ENCODE measurements at regions not wholly inside any gene's neighbourhood (a gene's known extent, or its start where the extent isn't known, plus 50 kb on each side); places are given as distances from the start of the nearest gene placed in this dataset.

DNA sequence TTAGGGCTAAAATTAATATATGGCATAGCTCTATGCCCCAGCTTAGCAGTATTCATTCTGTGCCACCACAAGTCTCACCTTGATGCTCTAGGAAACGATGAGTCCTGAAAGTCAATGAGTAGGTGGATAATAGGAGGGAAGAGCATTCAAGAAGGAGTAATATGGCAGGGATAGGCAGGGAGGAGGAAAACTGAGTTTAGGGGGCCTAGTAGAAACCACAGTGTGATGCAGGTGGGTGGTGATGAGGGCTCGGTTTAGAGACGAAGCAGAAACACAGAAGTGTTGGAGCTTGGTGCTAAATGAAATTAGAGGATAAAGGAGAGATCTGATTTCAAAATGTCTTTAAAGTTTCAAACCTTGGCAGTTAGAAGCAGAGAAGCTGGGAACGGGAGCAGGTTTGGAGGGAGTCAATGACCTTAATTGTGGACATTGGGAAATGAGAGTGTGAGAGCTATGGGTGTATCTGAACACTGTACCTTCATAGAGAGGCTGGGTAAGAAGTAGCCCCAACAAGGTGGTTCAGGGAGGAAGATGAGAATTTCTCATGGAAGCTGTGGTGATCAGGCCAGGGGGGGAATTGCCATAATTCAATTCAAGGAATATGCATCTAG lies 144.7 kb upstream of the CPSF6 start (continued):
- TF ChIP-seq MEF2A (IDR thresholded peaks at IDR 0.05; ENCODE audit: insufficient read depth, low read depth, low read length): no peak
- no peak for TF ChIP-seq BACH1 (IDR thresholded peaks at IDR 0.05; ENCODE audit: borderline replicate concordance)
- no peak for TF ChIP-seq NFYB (IDR thresholded peaks at IDR 0.05; ENCODE audit: insufficient read depth, low read depth, low read length)
- no peak for TF ChIP-seq FOXM1 (IDR thresholded peaks at IDR 0.05; ENCODE audit: low read depth, low read length)

DNA sequence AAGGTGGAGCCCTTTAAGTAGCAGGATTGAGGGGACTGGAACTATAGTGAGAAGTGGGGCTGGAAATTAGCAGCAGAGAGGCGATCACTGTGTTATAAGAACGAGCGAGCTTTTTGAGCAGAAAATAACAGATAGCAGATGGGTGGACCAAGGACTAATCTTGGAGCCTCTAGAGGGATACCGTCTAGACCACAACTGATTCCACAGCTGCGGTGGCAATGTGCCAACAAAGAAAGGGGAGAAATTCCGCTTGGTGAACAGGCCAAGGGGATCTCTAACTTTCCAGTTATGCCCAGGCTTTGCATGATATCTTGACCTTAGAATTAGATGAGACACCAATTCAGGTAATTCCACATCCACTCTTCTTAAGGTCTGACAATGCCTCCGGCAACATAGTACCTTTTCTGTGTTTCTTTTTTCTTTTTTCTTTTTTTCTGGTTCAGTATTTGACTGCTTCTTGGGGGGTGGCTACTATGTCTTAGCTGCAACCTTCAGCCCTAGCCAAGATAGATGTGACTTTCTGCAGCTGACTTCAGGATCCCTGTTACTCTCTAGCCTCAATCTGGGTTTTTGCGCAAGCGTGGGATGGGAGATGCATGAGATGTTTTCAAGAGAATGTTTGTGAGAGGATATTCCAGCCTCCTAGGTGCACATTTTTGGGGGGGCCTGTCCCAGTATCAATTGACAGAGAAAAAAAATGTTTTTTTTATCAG lies 143.4 kb upstream of the CPSF6 start:
- 70% methylated on average over 9 of the region's 9 CpGs for WGBS (ENCODE audit: insufficient coverage, insufficient replicate concordance, low lambda C conversion rate, missing lambda C conversion rate)
- Histone ChIP-seq H4K20me1 (ENCODE audit: control insufficient read depth, insufficient read depth) (no peaks in the 10 kb centered on the region), H3K4me1 (ENCODE audit: control insufficient read depth, insufficient read depth, low read length) (no peaks in the 10 kb centered on the region), H2AFZ (ENCODE audit: control insufficient read depth, low read depth, low read length) (no peak overlapping the region), H3K9me3 (replicated peaks; ENCODE audit: control insufficient read depth, insufficient read depth, low read length) (no peaks in the 10 kb centered on the region), H3K9ac (ENCODE audit: control insufficient read depth, insufficient read depth, low read length) (no peak overlapping the region), H3K4me2 (ENCODE audit: control insufficient read depth, insufficient read depth) (no peak overlapping the region), H3K79me2 (ENCODE audit: control insufficient read depth, insufficient read depth, low read length) (no peaks in the 10 kb centered on the region), H3K36me3 (ENCODE audit: control insufficient read depth in 2 of 2, insufficient read depth in 2 of 2, low read length in 1 of 2) (no peaks in the 10 kb centered on the region), H3K27ac (ENCODE audit: control insufficient read depth, insufficient read depth) (no peak overlapping the region), H3K27me3 (replicated peaks in 1 of 2; ENCODE audit: control insufficient read depth in 2 of 2, insufficient read depth in 2 of 2, low read length in 1 of 2) (no peaks in the 10 kb centered on the region; a peak in 1 of 4 replicates), H3K4me3 (no peak overlapping the region)
- no TSS peak for BruUV-seq (replicated peaks)
- no peak for TF ChIP-seq HDAC2 (IDR thresholded peaks at IDR 0.05)
- TF ChIP-seq ZBED1 (IDR thresholded peaks at IDR 0.05; ENCODE audit: borderline replicate concordance): no peak
- TF ChIP-seq, protein P1, sequence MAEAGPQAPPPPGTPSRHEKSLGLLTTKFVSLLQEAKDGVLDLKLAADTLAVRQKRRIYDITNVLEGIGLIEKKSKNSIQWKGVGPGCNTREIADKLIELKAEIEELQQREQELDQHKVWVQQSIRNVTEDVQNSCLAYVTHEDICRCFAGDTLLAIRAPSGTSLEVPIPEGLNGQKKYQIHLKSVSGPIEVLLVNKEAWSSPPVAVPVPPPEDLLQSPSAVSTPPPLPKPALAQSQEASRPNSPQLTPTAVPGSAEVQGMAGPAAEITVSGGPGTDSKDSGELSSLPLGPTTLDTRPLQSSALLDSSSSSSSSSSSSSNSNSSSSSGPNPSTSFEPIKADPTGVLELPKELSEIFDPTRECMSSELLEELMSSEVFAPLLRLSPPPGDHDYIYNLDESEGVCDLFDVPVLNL (IDR thresholded peaks at IDR 0.05; ENCODE audit: low read depth, low read length): no peak
- TF ChIP-seq TCF7 (IDR thresholded peaks at IDR 0.05; ENCODE audit: borderline replicate concordance): no peak
- no peak for TF ChIP-seq FOS (IDR thresholded peaks at IDR 0.05; ENCODE audit: borderline replicate concordance, extremely low read depth, insufficient read length)
- TF ChIP-seq, protein P2, sequence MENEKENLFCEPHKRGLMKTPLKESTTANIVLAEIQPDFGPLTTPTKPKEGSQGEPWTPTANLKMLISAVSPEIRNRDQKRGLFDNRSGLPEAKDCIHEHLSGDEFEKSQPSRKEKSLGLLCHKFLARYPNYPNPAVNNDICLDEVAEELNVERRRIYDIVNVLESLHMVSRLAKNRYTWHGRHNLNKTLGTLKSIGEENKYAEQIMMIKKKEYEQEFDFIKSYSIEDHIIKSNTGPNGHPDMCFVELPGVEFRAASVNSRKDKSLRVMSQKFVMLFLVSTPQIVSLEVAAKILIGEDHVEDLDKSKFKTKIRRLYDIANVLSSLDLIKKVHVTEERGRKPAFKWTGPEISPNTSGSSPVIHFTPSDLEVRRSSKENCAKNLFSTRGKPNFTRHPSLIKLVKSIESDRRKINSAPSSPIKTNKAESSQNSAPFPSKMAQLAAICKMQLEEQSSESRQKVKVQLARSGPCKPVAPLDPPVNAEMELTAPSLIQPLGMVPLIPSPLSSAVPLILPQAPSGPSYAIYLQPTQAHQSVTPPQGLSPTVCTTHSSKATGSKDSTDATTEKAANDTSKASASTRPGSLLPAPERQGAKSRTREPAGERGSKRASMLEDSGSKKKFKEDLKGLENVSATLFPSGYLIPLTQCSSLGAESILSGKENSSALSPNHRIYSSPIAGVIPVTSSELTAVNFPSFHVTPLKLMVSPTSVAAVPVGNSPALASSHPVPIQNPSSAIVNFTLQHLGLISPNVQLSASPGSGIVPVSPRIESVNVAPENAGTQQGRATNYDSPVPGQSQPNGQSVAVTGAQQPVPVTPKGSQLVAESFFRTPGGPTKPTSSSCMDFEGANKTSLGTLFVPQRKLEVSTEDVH (IDR thresholded peaks at IDR 0.05; ENCODE audit: low read depth, partially characterized antibody): no peak
- no peak for TF ChIP-seq TARDBP (IDR thresholded peaks at IDR 0.05; ENCODE audit: borderline replicate concordance)
- TF ChIP-seq CREB1 (IDR thresholded peaks at IDR 0.05; ENCODE audit: low read depth): no peak
- no peak for TF ChIP-seq RB1 (IDR thresholded peaks at IDR 0.05; ENCODE audit: borderline replicate concordance)
- ChIA-PET CTCF (no interaction called here), POLR2A (no interaction called here), RAD21 (ENCODE audit: unreplicated experiment) (interaction anchor here (1.2 kb wide), 1 partner anchor 223 kb away, joined by 3 read pairs; no protein-coding TSS in a partner anchor), SMC1A (ENCODE audit: uncharacterized antibody, unreplicated experiment) (interaction anchor here (1.0 kb wide), 1 partner anchor 55 kb away, joined by 3 read pairs; no protein-coding TSS in a partner anchor)
- intact Hi-C loops (cut with micrococcal nuclease; ENCODE audit: unreplicated experiment) (no loop called here), in situ Hi-C loops (cut with MboI) (no loop called here)
- DNase-seq (ENCODE audit: low read depth, low spot score): no peak
- FAIRE-seq: no peak
- ATAC-seq: no peak
